MM.1S (cell line): ENCODE measurements at regions not wholly inside any gene's neighbourhood (a gene's known extent, or its start where the extent isn't known, plus 50 kb on each side); places are given as distances from the start of the nearest gene placed in this dataset.

Source experiments
- CTCF ChIP-seq: fragments of 300-600 bp; sonication (generic); IDR thresholded peaks from 2 replicates; pipeline ENCODE4 v1.5.1; 2016; ENCODE audit warnings: antibody characterized with exemption, low read length, mixed read lengths
- EZH2 ChIP-seq: fragments of 300-600 bp; sonication (generic); optimal IDR thresholded peaks from 2 replicates; pipeline ENCODE3; 2017; ENCODE audit warnings: low read depth, mild to moderate bottlenecking, antibody characterized with exemption, low read length, mixed read lengths
- EZH2phosphoT487 ChIP-seq: fragments of 300-600 bp; sonication (generic); IDR thresholded peaks from 2 replicates; pipeline ENCODE4 v1.6.1; 2018; ENCODE audit warnings: antibody characterized with exemption, low read length

DNA sequence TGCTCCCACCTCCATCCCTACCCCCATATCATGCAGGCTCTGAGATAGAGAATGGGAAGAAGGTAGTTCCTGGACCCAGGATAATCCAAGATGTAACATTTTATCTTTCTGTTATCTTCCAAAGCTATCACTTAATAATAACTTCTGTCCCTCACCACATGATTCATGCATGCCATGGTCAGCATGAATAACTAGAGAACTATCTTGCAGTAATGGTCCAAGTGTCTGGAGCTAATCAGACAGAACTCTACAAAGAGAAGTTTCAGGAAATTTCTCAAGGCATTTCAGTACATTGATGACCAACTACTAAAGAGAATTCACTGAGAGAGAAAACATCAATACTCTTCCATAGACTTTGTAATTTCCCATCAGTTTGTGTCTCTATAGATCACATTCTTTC is 1469.7 kb upstream of the PIK3C3 start:
- no peak for TF ChIP-seq EZH2
- no peak for TF ChIP-seq CTCF
- no peak for TF ChIP-seq EZH2phosphoT487
